Mucosa of stomach (tissue), 1 donor: ENCODE measurements at regions not wholly inside any gene's neighbourhood (a gene's known extent, or its start where the extent isn't known, plus 50 kb on each side); places are given as distances from the start of the nearest gene placed in this dataset.
"Not testable (repeated sequence)": the region's sequence is repeated elsewhere in the genome, so short reads cannot be mapped to it uniquely, and the experiment has no call there.

Experiments used
- H3K27me3 ChIP-seq: one replicate; pipeline ENCODE4 v1.7.0; 2013; ENCODE audit warnings: mild to moderate bottlenecking, low read length; ENCODE audit not compliant: control insufficient read depth, insufficient read depth
- H3K36me3 ChIP-seq: one replicate; pipeline ENCODE4 v1.7.0; 2013; ENCODE audit warnings: low read length; ENCODE audit not compliant: control insufficient read depth, insufficient read depth
- H3K4me1 ChIP-seq: one replicate; pipeline ENCODE4 v1.7.0; 2013; ENCODE audit warnings: mild to moderate bottlenecking, low read length; ENCODE audit not compliant: control insufficient read depth, insufficient read depth
- H3K4me3 ChIP-seq: one replicate; pipeline ENCODE4 v1.7.0; 2013; ENCODE audit warnings: low read length
- H3K9ac ChIP-seq: one replicate; pipeline ENCODE4 v1.7.0; 2013; ENCODE audit warnings: mild to moderate bottlenecking, low read length, moderate library complexity
- H3K9me3 ChIP-seq: one replicate; pipeline ENCODE4 v1.7.0; 2013; ENCODE audit warnings: mild to moderate bottlenecking, low read length, moderate library complexity; ENCODE audit not compliant: control insufficient read depth
- donor health status: Pancreatic carcinoma.

DNA sequence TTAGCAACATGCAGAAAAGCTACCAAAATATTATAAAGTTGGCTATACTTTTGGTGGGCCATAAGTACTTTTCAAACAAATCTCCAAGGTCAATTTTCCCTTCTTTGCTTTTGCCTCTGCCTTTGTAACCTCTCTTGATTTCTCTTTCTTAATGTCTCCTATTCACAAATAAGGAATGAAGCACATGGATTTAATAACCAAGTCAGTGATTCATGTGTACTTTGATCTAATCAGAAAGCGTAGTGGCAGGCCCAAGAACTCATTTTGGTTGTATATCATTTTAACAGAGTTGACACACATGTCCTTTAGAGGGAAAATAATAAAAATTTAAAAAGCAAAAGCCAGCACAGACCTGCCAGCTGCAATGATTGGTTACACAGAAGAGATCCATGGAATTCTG, 93.7 kb downstream of the FZD1 start:
- no peaks in the 10 kb centered on the region for H3K4me1 ChIP-seq
- H3K9me3 ChIP-seq = no peaks in the 10 kb centered on the region
- no peaks in the 10 kb centered on the region for H3K36me3 ChIP-seq
- H3K4me3 ChIP-seq = no peak overlapping the region
- H3K27me3 ChIP-seq = no peaks in the 10 kb centered on the region
- no peak overlapping the region for H3K9ac ChIP-seq

GRCh38 chr7:91358303-91358702, 94.1 kb downstream of the FZD1 start:
- Histone ChIP-seq H3K4me1 (no peaks in the 10 kb centered on the region), H3K36me3 (no peaks in the 10 kb centered on the region), H3K27me3 (no peaks in the 10 kb centered on the region), H3K4me3 (no peak overlapping the region), H3K9me3 (no peaks in the 10 kb centered on the region), H3K9ac (no peak overlapping the region)

DNA sequence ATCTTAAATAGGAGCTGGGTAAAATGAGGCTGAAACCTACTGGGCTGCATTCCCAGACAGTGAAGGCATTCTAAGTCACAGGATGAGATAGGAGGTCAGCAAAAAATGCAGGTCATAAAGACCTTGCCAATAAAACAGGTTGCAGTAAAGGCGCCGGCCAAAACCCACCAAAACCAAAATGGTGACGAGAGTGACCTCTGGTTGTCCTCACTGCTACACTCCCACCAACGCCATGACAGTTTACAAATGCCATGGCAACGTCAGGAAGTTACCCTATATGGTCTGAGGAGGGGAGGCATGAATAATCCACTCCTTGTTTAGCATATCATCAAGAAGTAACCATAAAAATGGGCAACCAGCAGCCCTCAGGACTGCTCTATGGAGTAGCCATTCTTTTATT, 100.9 kb downstream of the FZD1 start:
- not testable (repeated sequence) for H3K4me3 ChIP-seq, H3K4me1 ChIP-seq, H3K36me3 ChIP-seq, H3K27me3 ChIP-seq, H3K9ac ChIP-seq, H3K9me3 ChIP-seq

DNA sequence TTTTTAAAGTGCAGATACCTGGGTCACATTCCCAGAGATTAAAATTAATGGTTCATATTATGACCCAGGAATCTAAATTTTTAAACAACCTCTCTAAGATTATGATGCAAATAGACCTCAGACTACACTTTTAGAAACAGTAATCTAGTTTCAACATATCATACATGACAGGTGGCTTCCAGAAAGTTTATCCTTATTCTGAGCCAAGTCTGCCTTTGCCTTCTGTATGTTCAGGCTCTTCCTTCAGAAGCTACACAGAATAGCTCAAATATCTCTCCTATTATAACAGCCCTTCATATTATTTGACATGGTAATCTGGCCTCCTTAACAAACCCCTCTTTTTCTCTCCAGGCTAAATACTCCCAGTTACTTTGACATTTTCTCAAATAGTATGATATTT, 101.9 kb downstream of the FZD1 start:
- Histone ChIP-seq H3K4me1 (no peaks in the 10 kb centered on the region), H3K4me3 (no peak overlapping the region), H3K9me3 (no peaks in the 10 kb centered on the region), H3K36me3 (no peaks in the 10 kb centered on the region), H3K9ac (no peak overlapping the region), H3K27me3 (no peaks in the 10 kb centered on the region)

- no peaks in the 10 kb centered on the region for H3K4me1 ChIP-seq
- no peaks in the 10 kb centered on the region for H3K36me3 ChIP-seq
- no peaks in the 10 kb centered on the region for H3K9me3 ChIP-seq
- H3K4me3 ChIP-seq = no peak overlapping the region
- H3K9ac ChIP-seq = no peak overlapping the region
- H3K27me3 ChIP-seq = no peaks in the 10 kb centered on the region
Observed at GRCh38 chr7:91367812-91368578, 103.8 kb downstream of the FZD1 start.

DNA sequence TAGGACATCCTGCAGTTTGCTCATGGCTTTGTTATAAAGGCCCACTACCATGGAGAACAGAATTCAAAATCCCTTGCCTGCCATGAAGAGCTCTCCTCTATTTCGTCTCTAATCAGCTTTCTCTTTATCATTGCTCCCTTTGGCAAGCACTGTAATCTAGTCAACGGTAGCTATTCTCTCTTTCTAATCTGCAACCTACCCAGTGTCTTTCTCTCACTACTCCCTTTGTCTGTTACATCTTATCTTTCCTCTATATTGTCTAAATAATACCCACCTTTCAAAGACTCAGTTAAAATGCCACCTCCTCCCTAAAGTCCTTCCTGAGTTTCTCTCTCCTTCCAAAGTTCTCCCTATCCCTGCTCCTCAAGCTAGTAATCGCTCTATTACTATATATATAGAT, 108.1 kb downstream of the FZD1 start:
- Histone ChIP-seq H3K4me3 (no peak overlapping the region), H3K9me3 (no peaks in the 10 kb centered on the region), H3K36me3 (no peaks in the 10 kb centered on the region)

GRCh38 chr7:91373111-91373800, 109.0 kb downstream of the FZD1 start:
- no peaks in the 10 kb centered on the region for H3K27me3 ChIP-seq

More for the DNA sequence above, 108.1 kb downstream of the FZD1 start:
- Histone ChIP-seq H3K9ac (no peak overlapping the region), H3K4me1 (no peaks in the 10 kb centered on the region), H3K27me3 (no peaks in the 10 kb centered on the region)

DNA sequence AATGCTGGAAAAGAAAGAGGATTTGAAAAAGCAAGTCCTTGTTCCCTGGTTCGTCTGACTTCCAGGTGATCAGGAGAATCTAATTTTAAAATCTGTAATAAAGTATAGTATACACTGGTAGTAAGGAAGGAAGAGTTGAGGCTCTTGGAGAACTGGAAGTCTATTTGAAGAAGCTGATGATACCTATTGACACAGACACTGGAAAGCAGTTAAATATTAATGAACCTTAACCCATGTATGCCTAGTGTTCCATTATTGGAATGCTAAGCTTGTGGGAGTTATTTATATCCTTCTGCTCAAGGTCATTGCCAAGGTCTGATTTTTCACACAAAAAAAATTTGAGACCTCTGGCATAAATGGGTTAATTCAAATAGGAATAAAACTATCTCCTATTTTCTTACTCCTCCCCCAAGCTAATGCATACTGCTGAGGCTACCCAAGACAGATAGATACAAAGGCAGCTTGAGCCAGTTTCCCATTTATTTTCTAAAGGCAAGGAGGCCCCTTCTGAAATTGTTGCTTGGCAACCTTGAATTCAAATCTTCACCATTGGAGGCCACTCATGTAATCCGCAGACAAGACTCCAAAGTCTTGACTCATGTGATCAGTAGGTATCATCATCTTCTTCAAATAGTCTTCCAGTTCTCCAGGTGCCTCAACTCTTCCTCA, 110.2 kb downstream of the FZD1 start:
- Histone ChIP-seq H3K9me3 (no peaks in the 10 kb centered on the region), H3K4me3 (no peak overlapping the region), H3K36me3 (no peaks in the 10 kb centered on the region), H3K27me3 (no peaks in the 10 kb centered on the region), H3K4me1 (no peaks in the 10 kb centered on the region), H3K9ac (no peak overlapping the region)

More at GRCh38 chr7:91373111-91373800, 109.0 kb downstream of the FZD1 start:
- Histone ChIP-seq H3K9ac (no peak overlapping the region), H3K4me1 (no peaks in the 10 kb centered on the region), H3K36me3 (no peaks in the 10 kb centered on the region), H3K4me3 (no peak overlapping the region), H3K9me3 (no peaks in the 10 kb centered on the region)

DNA sequence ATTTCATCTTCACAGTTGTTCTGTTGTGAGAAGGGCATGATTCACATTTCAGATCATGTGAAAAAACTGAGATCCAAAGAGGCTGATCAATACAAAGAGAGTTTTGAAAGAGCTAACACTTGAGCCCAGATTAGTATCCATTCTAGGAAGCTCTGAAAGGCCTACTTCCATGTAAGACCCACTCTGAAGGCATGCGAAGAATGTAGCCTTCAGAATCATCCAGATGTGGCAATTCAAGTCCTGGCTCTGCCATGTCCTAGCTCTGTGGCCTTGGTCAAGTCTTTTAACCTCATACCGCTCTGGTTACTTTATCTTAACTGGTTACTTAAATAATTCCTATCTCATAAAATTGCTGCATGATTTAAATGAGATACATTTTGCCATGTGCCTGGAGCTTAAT, 111.1 kb downstream of the FZD1 start:
- H3K36me3 ChIP-seq = no peaks in the 10 kb centered on the region
- no peaks in the 10 kb centered on the region for H3K4me1 ChIP-seq
- H3K9ac ChIP-seq = no peak overlapping the region
- no peak overlapping the region for H3K4me3 ChIP-seq
- no peaks in the 10 kb centered on the region for H3K27me3 ChIP-seq
- H3K9me3 ChIP-seq = no peaks in the 10 kb centered on the region

- H3K9me3 ChIP-seq = no peaks in the 10 kb centered on the region
- no peak overlapping the region for H3K4me3 ChIP-seq
- no peaks in the 10 kb centered on the region for H3K4me1 ChIP-seq
- no peaks in the 10 kb centered on the region for H3K36me3 ChIP-seq
- no peaks in the 10 kb centered on the region for H3K27me3 ChIP-seq
- H3K9ac ChIP-seq = no peak overlapping the region
Observed at GRCh38 chr7:91378131-91378530, 113.9 kb downstream of the FZD1 start.

- Histone ChIP-seq H3K4me3 (no peak overlapping the region), H3K9me3 (no peaks in the 10 kb centered on the region), H3K9ac (no peak overlapping the region), H3K27me3 (no peaks in the 10 kb centered on the region), H3K36me3 (no peaks in the 10 kb centered on the region), H3K4me1 (no peaks in the 10 kb centered on the region)
Observed at GRCh38 chr7:91379236-91379635, 115.0 kb downstream of the FZD1 start.

GRCh38 chr7:91379991-91380390, 115.8 kb downstream of the FZD1 start:
- Histone ChIP-seq H3K9ac (no peak overlapping the region), H3K27me3 (no peaks in the 10 kb centered on the region), H3K36me3 (no peaks in the 10 kb centered on the region), H3K9me3 (no peaks in the 10 kb centered on the region), H3K4me1 (no peaks in the 10 kb centered on the region), H3K4me3 (no peak overlapping the region)
